Neutrophil (primary cell): ENCODE measurements at regions not wholly inside any gene's neighbourhood (a gene's known extent, or its start where the extent isn't known, plus 50 kb on each side); places are given as distances from the start of the nearest gene placed in this dataset.

Source experiments
- H3K27ac ChIP-seq: fragments of 200-600 bp; sonication (generic); 2 replicates; pipeline ENCODE4 v1.5.1; 2016; ENCODE audit warnings: mild to moderate bottlenecking, moderate library complexity
- H3K27me3 ChIP-seq: fragments of 200-600 bp; sonication (generic); 2 replicates; pipeline ENCODE4 v1.6.0; 2016; ENCODE audit warnings: mild to moderate bottlenecking
- H3K36me3 ChIP-seq: fragments of 200-600 bp; sonication (generic); 2 replicates; pipeline ENCODE4 v1.5.1; 2017
- H3K4me1 ChIP-seq, 2 experiments: fragments of 200-600 bp in 1 of 2; sonication (generic) in 1 of 2; 1 replicate in 1 of 2; 2 replicates in 1 of 2; pipeline versions ENCODE4 v1.5.1 to v1.6.1; 2013 to 2016; ENCODE audit warnings: low read depth in 1 of 2, low read length in 1 of 2, mild to moderate bottlenecking in 1 of 2, moderate library complexity in 1 of 2; ENCODE audit not compliant: control insufficient read depth in 1 of 2, insufficient read depth in 1 of 2
- H3K4me3 ChIP-seq, 2 experiments: fragments of 200-600 bp in 1 of 2; sonication (generic) in 1 of 2; 1 replicate in 1 of 2; 2 replicates in 1 of 2; pipeline ENCODE4 v1.5.1; 2013 to 2016; ENCODE audit warnings: low read depth in 1 of 2, low read length in 1 of 2, mild to moderate bottlenecking in 1 of 2, moderate library complexity in 1 of 2
- H3K9me3 ChIP-seq: fragments of 200-600 bp; sonication (generic); 2 replicates; pipeline ENCODE4 v1.5.1; 2016
- CTCF ChIP-seq: fragments of 200-600 bp; sonication (generic); IDR thresholded peaks from 2 replicates; pipeline ENCODE4 v1.5.1; 2016; ENCODE audit warnings: antibody characterized with exemption

- Histone ChIP-seq H3K9me3 (no peaks in the 10 kb centered on the region), H3K27ac (no peak overlapping the region), H3K27me3 (no peaks in the 10 kb centered on the region), H3K4me1 (no peaks in the 10 kb centered on the region), H3K36me3 (no peaks in the 10 kb centered on the region), H3K4me3 (no peak overlapping the region)
- TF ChIP-seq CTCF = no peak
Measured at GRCh38 chr7:155973451-155973997, 161.3 kb upstream of the SHH start.

GRCh38 chr7:155972651-155973390, 160.6 kb upstream of the SHH start:
- no peak for TF ChIP-seq CTCF
- H3K27me3 ChIP-seq = no peaks in the 10 kb centered on the region
- no peaks in the 10 kb centered on the region for H3K4me1 ChIP-seq
- no peak overlapping the region for H3K27ac ChIP-seq
- no peaks in the 10 kb centered on the region for H3K36me3 ChIP-seq
- H3K9me3 ChIP-seq = no peaks in the 10 kb centered on the region
- no peak overlapping the region for H3K4me3 ChIP-seq

GRCh38 chr7:155972247-155972646, 160.0 kb upstream of the SHH start:
- H3K9me3 ChIP-seq = no peaks in the 10 kb centered on the region
- H3K27ac ChIP-seq = no peak overlapping the region
- H3K4me3 ChIP-seq = no peak overlapping the region
- no peaks in the 10 kb centered on the region for H3K4me1 ChIP-seq
- TF ChIP-seq CTCF = no peak
- H3K27me3 ChIP-seq = no peaks in the 10 kb centered on the region
- no peaks in the 10 kb centered on the region for H3K36me3 ChIP-seq

GRCh38 chr7:155971180-155971770, 159.0 kb upstream of the SHH start:
- H3K4me1 ChIP-seq = no peaks in the 10 kb centered on the region
- TF ChIP-seq CTCF = no peak
- H3K36me3 ChIP-seq = no peaks in the 10 kb centered on the region
- H3K27ac ChIP-seq = no peak overlapping the region
- H3K4me3 ChIP-seq = no peak overlapping the region
- no peaks in the 10 kb centered on the region for H3K9me3 ChIP-seq
- H3K27me3 ChIP-seq = no peaks in the 10 kb centered on the region

GRCh38 chr7:155969192-155969929, 157.1 kb upstream of the SHH start:
- Histone ChIP-seq H3K4me3 (no peak overlapping the region), H3K36me3 (no peaks in the 10 kb centered on the region), H3K27me3 (no peaks in the 10 kb centered on the region), H3K9me3 (no peaks in the 10 kb centered on the region), H3K27ac (no peak overlapping the region), H3K4me1 (no peaks in the 10 kb centered on the region)
- no peak for TF ChIP-seq CTCF
